K562 (cell line): ENCODE measurements at regions not wholly inside any gene's neighbourhood (a gene's known extent, or its start where the extent isn't known, plus 50 kb on each side); places are given as distances from the start of the nearest gene placed in this dataset.
A peak's percentile ranks its signal among the peaks of the same experiment; 100 is the strongest.

ENCODE experiments used
- ATF3 ChIP-seq, 2 experiments: fragments of 450-650 bp in 1 of 2; sonication (generic) in 1 of 2; formaldehyde crosslinking in 1 of 2; IDR thresholded peaks in 1 of 2; conservative IDR thresholded peaks in 1 of 2; 2 replicates each; pipeline versions ENCODE4 v1.6.1 to v1.8.1; 2016 to 2023; ENCODE audit warnings: mild to moderate bottlenecking in 2 of 2, moderate library complexity in 2 of 2, inconsistent platforms in 1 of 2, missing genetic modification reagents in 1 of 2
- CBX2 ChIP-seq: fragments of 200-600 bp; sonication (generic); IDR thresholded peaks from one replicate; pipeline ENCODE4 v1.6.1; 2012; ENCODE audit warnings: mild to moderate bottlenecking, low read length, inconsistent platforms; ENCODE audit not compliant: insufficient read depth, poor library complexity, severe bottlenecking
- CREBBP ChIP-seq: IDR thresholded peaks from one replicate; pipeline ENCODE4 v1.6.1; 2012; ENCODE audit warnings: low read depth, mild to moderate bottlenecking, control low read depth, inconsistent platforms, low read length
- PBX2 ChIP-seq, 2 experiments: IDR thresholded peaks in 1 of 2; conservative IDR thresholded peaks in 1 of 2; 2 replicates each; pipeline ENCODE4 v1.6.1; 2016; ENCODE audit warnings: low read depth in 2 of 2, mild to moderate bottlenecking in 1 of 2, missing compliant biosample characterization in 1 of 2, missing genetic modification characterization in 1 of 2, moderate library complexity in 1 of 2
- POLR2A ChIP-seq: fragments of 450-650 bp; conservative IDR thresholded peaks from 2 replicates; pipeline ENCODE4 v1.6.1; 2016
- RBM39 ChIP-seq: fragments of 200-400 bp; formaldehyde crosslinking; optimal IDR thresholded peaks from 2 replicates; pipeline ENCODE3; 2018; ENCODE audit warnings: low read depth, low read length
- SETDB1 ChIP-seq: IDR thresholded peaks from one replicate; pipeline ENCODE4 v1.6.1; 2012; ENCODE audit warnings: low read length, control low read depth, inconsistent platforms
- SP1 ChIP-seq: sonication (generic); formaldehyde crosslinking; IDR thresholded peaks from 2 replicates; pipeline ENCODE4 v1.8.1; 2022; ENCODE audit warnings: mild to moderate bottlenecking, missing genetic modification reagents
- SREBF2 ChIP-seq: sonication (generic); formaldehyde crosslinking; IDR thresholded peaks from 2 replicates; pipeline ENCODE4 v1.4.0; 2020; ENCODE audit warnings: mild to moderate bottlenecking, missing genetic modification reagents
- ZNF512 ChIP-seq: IDR thresholded peaks from 2 replicates; pipeline ENCODE4 v1.6.1; 2016; ENCODE audit warnings: missing genetic modification characterization, missing compliant biosample characterization
- ZNF766 ChIP-seq: fragments of 200-800 bp; sonication (Bioruptor generic); conservative IDR thresholded peaks from 2 replicates; pipeline ENCODE4 v1.6.1; 2016; ENCODE audit warnings: missing genetic modification characterization, missing compliant biosample characterization
- TF ChIP-seq, protein P1 (sequence below): sonication (generic); formaldehyde crosslinking; IDR thresholded peaks from 2 replicates; pipeline ENCODE4 v1.8.0; 2023; ENCODE audit warnings: mild to moderate bottlenecking, missing genetic modification reagents

- TF ChIP-seq ZNF766 (CRISPR knock-in tag), result 0 out of 2 replicates have a peak, but pooled peaks have one; percentile 28
- no peak for TF ChIP-seq RBM39
- no peak for TF ChIP-seq CREBBP
- TF ChIP-seq, protein P1, sequence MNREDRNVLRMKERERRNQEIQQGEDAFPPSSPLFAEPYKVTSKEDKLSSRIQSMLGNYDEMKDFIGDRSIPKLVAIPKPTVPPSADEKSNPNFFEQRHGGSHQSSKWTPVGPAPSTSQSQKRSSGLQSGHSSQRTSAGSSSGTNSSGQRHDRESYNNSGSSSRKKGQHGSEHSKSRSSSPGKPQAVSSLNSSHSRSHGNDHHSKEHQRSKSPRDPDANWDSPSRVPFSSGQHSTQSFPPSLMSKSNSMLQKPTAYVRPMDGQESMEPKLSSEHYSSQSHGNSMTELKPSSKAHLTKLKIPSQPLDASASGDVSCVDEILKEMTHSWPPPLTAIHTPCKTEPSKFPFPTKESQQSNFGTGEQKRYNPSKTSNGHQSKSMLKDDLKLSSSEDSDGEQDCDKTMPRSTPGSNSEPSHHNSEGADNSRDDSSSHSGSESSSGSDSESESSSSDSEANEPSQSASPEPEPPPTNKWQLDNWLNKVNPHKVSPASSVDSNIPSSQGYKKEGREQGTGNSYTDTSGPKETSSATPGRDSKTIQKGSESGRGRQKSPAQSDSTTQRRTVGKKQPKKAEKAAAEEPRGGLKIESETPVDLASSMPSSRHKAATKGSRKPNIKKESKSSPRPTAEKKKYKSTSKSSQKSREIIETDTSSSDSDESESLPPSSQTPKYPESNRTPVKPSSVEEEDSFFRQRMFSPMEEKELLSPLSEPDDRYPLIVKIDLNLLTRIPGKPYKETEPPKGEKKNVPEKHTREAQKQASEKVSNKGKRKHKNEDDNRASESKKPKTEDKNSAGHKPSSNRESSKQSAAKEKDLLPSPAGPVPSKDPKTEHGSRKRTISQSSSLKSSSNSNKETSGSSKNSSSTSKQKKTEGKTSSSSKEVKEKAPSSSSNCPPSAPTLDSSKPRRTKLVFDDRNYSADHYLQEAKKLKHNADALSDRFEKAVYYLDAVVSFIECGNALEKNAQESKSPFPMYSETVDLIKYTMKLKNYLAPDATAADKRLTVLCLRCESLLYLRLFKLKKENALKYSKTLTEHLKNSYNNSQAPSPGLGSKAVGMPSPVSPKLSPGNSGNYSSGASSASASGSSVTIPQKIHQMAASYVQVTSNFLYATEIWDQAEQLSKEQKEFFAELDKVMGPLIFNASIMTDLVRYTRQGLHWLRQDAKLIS (CRISPR knock-in tag), result no peak
- TF ChIP-seq SETDB1, result no peak
- TF ChIP-seq SREBF2, result no peak
- no peak for TF ChIP-seq CBX2
- TF ChIP-seq SP1, result no peak
- peak; percentile 54; the same call in 1 of the 2 replicates for TF ChIP-seq ATF3 (IDR thresholded peaks at IDR 0.05)
- TF ChIP-seq ATF3 (CRISPR knock-in tag; conservative IDR thresholded peaks at IDR 0.05), result no peak
- no peak for TF ChIP-seq ZNF512
- no peak for TF ChIP-seq POLR2A
- no peak for TF ChIP-seq PBX2 (CRISPR knock-in tag; IDR thresholded peaks at IDR 0.05; ENCODE audit: low read depth)
- TF ChIP-seq PBX2 (tag; conservative IDR thresholded peaks at IDR 0.05; ENCODE audit: low read depth), result no peak
These were observed 204.2 kb downstream of the EMX2 start for GRCh38 chr10:117746541-117747448.
